Breast epithelium (tissue), 4 donors: ENCODE measurements at regions not wholly inside any gene's neighbourhood (a gene's known extent, or its start where the extent isn't known, plus 50 kb on each side); places are given as distances from the start of the nearest gene placed in this dataset.
A peak's percentile ranks its signal among the peaks of the same experiment; 100 is the strongest.
"Not testable (repeated sequence)": the region's sequence is repeated elsewhere in the genome, so short reads cannot be mapped to it uniquely, and the experiment has no call there.

Experiments used
- DNase-seq, 2 donors: peaks; one replicate each; pipeline ENCODE4 v3.0.0-alpha.2; 2019; ENCODE audit warnings: low spot score in 2 of 2
- H3K27ac ChIP-seq, 2 donors: fragments of 200-600 bp; sonication (generic) in 1 of 2; one replicate each; pipeline ENCODE4 v1.5.1; 2016 to 2019; ENCODE audit warnings: mild to moderate bottlenecking in 1 of 2
- H3K27me3 ChIP-seq, 2 donors: fragments of 200-600 bp; sonication (generic) in 1 of 2; one replicate each; pipeline versions ENCODE4 v1.5.1 to v1.6.0; 2017 to 2019; ENCODE audit warnings: control low read depth in 1 of 2, mild to moderate bottlenecking in 1 of 2
- H3K36me3 ChIP-seq: fragments of 200-600 bp; one replicate; pipeline ENCODE4 v1.5.1; 2019
- H3K4me1 ChIP-seq, 2 donors: fragments of 200-600 bp; sonication (generic); one replicate each; pipeline ENCODE4 v1.5.1; 2016 to 2019; ENCODE audit warnings: control low read depth in 1 of 2
- H3K4me3 ChIP-seq, 3 donors: fragments of 200-600 bp; sonication (generic); 1 replicate in 2 of 3; 2 replicates in 1 of 3; pipeline ENCODE4 v1.5.1; 2016 to 2019; ENCODE audit warnings: mild to moderate bottlenecking in 3 of 3, moderate library complexity in 2 of 3
- H3K9me3 ChIP-seq, 2 donors: fragments of 200-600 bp; sonication (generic) in 1 of 2; one replicate each; pipeline ENCODE4 v1.5.1; 2016 to 2019; ENCODE audit warnings: control low read depth in 1 of 2
- CTCF ChIP-seq, 3 donors: fragments of 450-650 bp; IDR thresholded peaks; one replicate each; pipeline ENCODE4 v1.5.1; 2016 to 2017; ENCODE audit warnings: antibody characterized with exemption in 3 of 3, mild to moderate bottlenecking in 3 of 3, moderate library complexity in 3 of 3
- POLR2A ChIP-seq: fragments of 450-650 bp; IDR thresholded peaks from one replicate; pipeline ENCODE4 v1.6.1; 2016; ENCODE audit warnings: antibody characterized with exemption, mild to moderate bottlenecking, moderate library complexity
- POLR2AphosphoS5 ChIP-seq, 3 donors: sonication (generic); formaldehyde crosslinking; IDR thresholded peaks; one replicate each; pipeline ENCODE4 v1.6.1; 2017; ENCODE audit warnings: antibody characterized with exemption in 3 of 3
- intact Hi-C: fragments of 100-400 bp; cut with DNase I; formaldehyde crosslinking; loops from one replicate; pipeline ENCODE4 v1.15.1; 2023; ENCODE audit warnings: low total_unique reads

GRCh38 chr1:64343823-64344190, 126.1 kb upstream of the CACHD1 start:
- Histone ChIP-seq H3K36me3 (no peaks in the 10 kb centered on the region), H3K27me3 (no peaks in the 10 kb centered on the region), H3K27ac (peak overlapping the region; percentile 77 to 90), H3K4me3 (peak overlapping the region in 1 of 3 donors; percentile 32), H3K4me1 (no peaks in the 10 kb centered on the region), H3K9me3 (no peaks in the 10 kb centered on the region)
- TF ChIP-seq POLR2A (no peak), POLR2AphosphoS5 (IDR thresholded peaks at IDR 0.05) (no peak), CTCF (IDR thresholded peaks at IDR 0.05) (no peak)
- intact Hi-C loops = no loop called here
- no peak for DNase-seq

DNA sequence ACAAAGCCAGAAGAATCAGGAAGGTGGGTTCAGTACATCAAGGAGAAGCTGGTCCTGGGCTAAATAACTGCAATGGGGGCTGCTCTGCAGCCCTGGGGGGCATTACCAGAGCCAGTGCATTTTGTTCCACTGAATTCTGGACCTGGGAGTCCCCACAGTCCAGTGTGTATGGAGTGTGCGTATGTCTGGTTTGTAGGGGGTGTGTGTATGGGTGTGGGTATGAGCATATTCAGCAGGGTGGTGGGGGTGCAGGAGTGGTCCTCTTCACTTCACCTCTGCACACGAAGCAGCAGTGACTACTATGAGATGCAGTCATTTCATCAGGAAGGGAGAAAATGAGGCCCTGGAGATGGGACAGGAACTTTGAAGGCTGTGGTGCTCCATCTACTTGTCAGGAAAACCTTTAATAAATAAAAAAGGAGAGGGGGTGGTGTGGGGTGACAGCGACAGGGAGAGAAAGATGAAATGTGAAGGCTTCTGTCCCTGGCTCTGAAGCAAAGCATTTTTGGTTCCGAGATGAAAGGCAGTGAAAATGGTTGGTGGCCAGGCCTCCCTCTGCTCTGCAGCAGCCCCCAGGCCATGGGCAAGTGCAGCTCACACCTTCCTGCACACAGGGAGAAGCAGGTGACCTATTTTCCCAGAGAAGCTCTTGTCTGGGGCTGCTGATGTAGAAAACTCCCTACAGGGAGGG, 121.5 kb upstream of the CACHD1 start:
- H3K27ac ChIP-seq = no peak overlapping the region
- intact Hi-C loops = no loop called here

GRCh38 chr1:64348961-64349648, 120.8 kb upstream of the CACHD1 start:
- H3K4me3 ChIP-seq = no peak overlapping the region
- TF ChIP-seq POLR2AphosphoS5 (IDR thresholded peaks at IDR 0.05) (no peak), CTCF (IDR thresholded peaks at IDR 0.05) (no peak), POLR2A (no peak)
- DNase-seq = no peak
- no peaks in the 10 kb centered on the region for H3K4me1 ChIP-seq
- intact Hi-C loops = no loop called here
- H3K27me3 ChIP-seq = no peaks in the 10 kb centered on the region
- H3K36me3 ChIP-seq = no peaks in the 10 kb centered on the region
- no peaks in the 10 kb centered on the region for H3K9me3 ChIP-seq
- no peak overlapping the region for H3K27ac ChIP-seq

More for the DNA sequence above, 121.5 kb upstream of the CACHD1 start:
- no peaks in the 10 kb centered on the region for H3K9me3 ChIP-seq
- no peaks in the 10 kb centered on the region for H3K4me1 ChIP-seq
- no peaks in the 10 kb centered on the region for H3K27me3 ChIP-seq
- H3K36me3 ChIP-seq = no peaks in the 10 kb centered on the region
- H3K4me3 ChIP-seq = no peak overlapping the region
- TF ChIP-seq POLR2AphosphoS5 (IDR thresholded peaks at IDR 0.05) (no peak), CTCF (IDR thresholded peaks at IDR 0.05) (no peak), POLR2A (no peak)
- DNase-seq = no peak

DNA sequence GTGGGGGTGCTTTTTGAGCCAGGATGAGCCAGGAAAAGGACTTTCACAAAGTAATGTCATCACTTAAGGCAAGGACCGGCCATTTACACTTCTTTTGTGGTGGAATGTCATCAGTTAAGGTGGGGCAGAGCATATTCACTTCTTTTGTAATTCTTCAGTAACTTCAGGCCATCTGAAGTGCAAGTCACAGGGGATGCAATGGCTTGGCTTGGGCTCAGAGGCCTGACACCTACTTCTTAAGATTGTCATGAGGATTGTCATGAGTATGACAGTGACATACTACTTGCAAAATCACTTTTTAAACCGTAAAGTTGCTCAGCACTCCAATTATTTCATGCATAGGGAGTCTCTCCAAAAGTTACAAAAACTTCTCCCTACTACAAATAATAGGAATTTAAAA, 114.4 kb upstream of the CACHD1 start:
- H3K4me3 ChIP-seq, DNase-seq, H3K27ac ChIP-seq, H3K27me3 ChIP-seq, H3K9me3 ChIP-seq, H3K4me1 ChIP-seq, H3K36me3 ChIP-seq, intact Hi-C loops: not testable (repeated sequence)

- H3K36me3 ChIP-seq = no peaks in the 10 kb centered on the region
- no peak for DNase-seq
- peak overlapping the region; percentile 43 to 61 for H3K27ac ChIP-seq
- H3K4me1 ChIP-seq = no peaks in the 10 kb centered on the region
- TF ChIP-seq POLR2AphosphoS5 (IDR thresholded peaks at IDR 0.05) (no peak), POLR2A (no peak), CTCF (IDR thresholded peaks at IDR 0.05) (no peak)
- no peak overlapping the region for H3K4me3 ChIP-seq
- H3K27me3 ChIP-seq = no peaks in the 10 kb centered on the region
- intact Hi-C loops = no loop called here
- H3K9me3 ChIP-seq = no peaks in the 10 kb centered on the region
Observed at GRCh38 chr1:64356636-64357256, 113.2 kb upstream of the CACHD1 start.
